ENCODE measurements at regions not wholly inside any gene's neighbourhood (a gene's known extent, or its start where the extent isn't known, plus 50 kb on each side); places are given as distances from the start of the nearest gene placed in this dataset.
"Not testable (repeated sequence)": the region's sequence is repeated elsewhere in the genome, so short reads cannot be mapped to it uniquely, and the experiment has no call there.

- DNase-seq = no peak
Measured at GRCh38 chr12:34305176-34305575, 282.9 kb downstream of the ALG10 start.

- no peak for DNase-seq
Measured at GRCh38 chr12:34306133-34306830, 284.0 kb downstream of the ALG10 start.

GRCh38 chr12:34309806-34310804, 287.8 kb downstream of the ALG10 start:
- not testable (repeated sequence) for DNase-seq

- no peak for DNase-seq
Measured at GRCh38 chr12:34311337-34311736, 289.0 kb downstream of the ALG10 start.

GRCh38 chr12:34327671-34328070, 305.4 kb downstream of the ALG10 start:
- DNase-seq = no peak

- DNase-seq = no peak
Measured at GRCh38 chr12:34333337-34333736, 311.0 kb downstream of the ALG10 start.

- no peak for DNase-seq
Measured at GRCh38 chr12:34334538-34334937, 312.2 kb downstream of the ALG10 start.

- DNase-seq = no peak
Measured at GRCh38 chr12:34334953-34335743, 312.9 kb downstream of the ALG10 start.

- DNase-seq = no peak
Measured at GRCh38 chr12:34335819-34336262, 313.5 kb downstream of the ALG10 start.

GRCh38 chr12:34336619-34337465, 314.5 kb downstream of the ALG10 start:
- DNase-seq = no peak

- no peak for DNase-seq
Measured at GRCh38 chr12:34338751-34339150, 316.5 kb downstream of the ALG10 start.

- DNase-seq = no peak
Measured at GRCh38 chr12:34339922-34340321, 317.6 kb downstream of the ALG10 start.

- no peak for DNase-seq
Measured at GRCh38 chr12:34340534-34341361, 318.5 kb downstream of the ALG10 start.

GRCh38 chr12:34341362-34341733, 319.1 kb downstream of the ALG10 start:
- no peak for DNase-seq

GRCh38 chr12:34342048-34342447, 319.8 kb downstream of the ALG10 start:
- DNase-seq = no peak

GRCh38 chr12:34343345-34343744, 321.0 kb downstream of the ALG10 start:
- no peak for DNase-seq

- DNase-seq = no peak
Measured at GRCh38 chr12:34343766-34344165, 321.5 kb downstream of the ALG10 start.

GRCh38 chr12:34344851-34345522, 322.7 kb downstream of the ALG10 start:
- DNase-seq = no peak

GRCh38 chr12:34345801-34346200, 323.5 kb downstream of the ALG10 start:
- no peak for DNase-seq

- no peak for DNase-seq
Measured at GRCh38 chr12:34346372-34347034, 324.2 kb downstream of the ALG10 start.
